ENCODE measurements at regions not wholly inside any gene's neighbourhood (a gene's known extent, or its start where the extent isn't known, plus 50 kb on each side); places are given as distances from the start of the nearest gene placed in this dataset.

GRCh38 chr22:17313626-17314025 is 55.6 kb upstream of the CECR2 start:
- Histone ChIP-seq H3K4me1 (peaks cover 16% of the 10 kb centered on the region), H2AFZ (replicated peaks) (peak overlapping the region; percentile 42), H3F3A (ENCODE audit: low read depth) (peaks cover 10% of the 10 kb centered on the region), H3K27me3 (no peaks in the 10 kb centered on the region), H3K27ac (no peak overlapping the region), H4K20me1 (ENCODE audit: low read depth) (no peaks in the 10 kb centered on the region), H3K9me3 (ENCODE audit: low read depth) (no peaks in the 10 kb centered on the region), H3K36me3 (no peaks in the 10 kb centered on the region), H3K4me2 (no peak overlapping the region), H3K4me3 (no peak overlapping the region), H3K79me2 (ENCODE audit: low read depth) (no peaks in the 10 kb centered on the region), H3K9ac (no peak overlapping the region)
- peaks cover 23% of the 10 kb centered on the region for H3K4me1 Mint-ChIP-seq
- H3K36me3 Mint-ChIP-seq, result no peaks in the 10 kb centered on the region
- no peaks in the 10 kb centered on the region for H3K9me3 Mint-ChIP-seq
- H3K27ac Mint-ChIP-seq, result no peak overlapping the region
- no peak for TF ChIP-seq EZH2 (IDR thresholded peaks at IDR 0.05)
- no peak for TF ChIP-seq CTCF (IDR thresholded peaks at IDR 0.05)
- no peak for TF ChIP-seq EZH2phosphoT487 (IDR thresholded peaks at IDR 0.05)
- no peak overlapping the region for H3K4me3 Mint-ChIP-seq
- DNase-seq (ENCODE audit: low spot score), result no peak
- H3K27me3 Mint-ChIP-seq (ENCODE audit: insufficient read depth, low read depth), result peaks cover 8% of the 10 kb centered on the region

GRCh38 chr22:17307566-17307965 is 61.7 kb upstream of the CECR2 start:
- H3F3A ChIP-seq (ENCODE audit: low read depth), result no peaks in the 10 kb centered on the region
- no peak overlapping the region for H3K4me3 ChIP-seq
- Mint-ChIP-seq H3K27me3 (ENCODE audit: insufficient read depth, low read depth) (peaks cover 10% of the 10 kb centered on the region), H3K4me1 (peaks cover 15% of the 10 kb centered on the region), H3K9me3 (no peaks in the 10 kb centered on the region), H3K27ac (no peak overlapping the region), H3K4me3 (no peak overlapping the region), H3K36me3 (no peaks in the 10 kb centered on the region)
- H3K27me3 ChIP-seq, result no peaks in the 10 kb centered on the region
- no peaks in the 10 kb centered on the region for H3K36me3 ChIP-seq
- H4K20me1 ChIP-seq (ENCODE audit: low read depth), result no peaks in the 10 kb centered on the region
- no peak overlapping the region for H3K9ac ChIP-seq
- DNase-seq (ENCODE audit: low spot score), result no peak
- no peaks in the 10 kb centered on the region for H3K9me3 ChIP-seq (ENCODE audit: low read depth)
- no peak overlapping the region for H3K27ac ChIP-seq
- H3K4me2 ChIP-seq, result no peak overlapping the region
- TF ChIP-seq EZH2phosphoT487 (IDR thresholded peaks at IDR 0.05) (no peak), CTCF (IDR thresholded peaks at IDR 0.05) (no peak), EZH2 (IDR thresholded peaks at IDR 0.05) (no peak)
- no peaks in the 10 kb centered on the region for H3K79me2 ChIP-seq (ENCODE audit: low read depth)
- peaks cover 6% of the 10 kb centered on the region for H3K4me1 ChIP-seq
- peak overlapping the region; percentile 96 for H2AFZ ChIP-seq (replicated peaks)

GRCh38 chr22:17305076-17305475 is 64.2 kb upstream of the CECR2 start:
- H3K36me3 Mint-ChIP-seq, result no peaks in the 10 kb centered on the region
- Histone ChIP-seq H3K36me3 (no peaks in the 10 kb centered on the region), H3K9ac (no peak overlapping the region), H3K4me3 (no peak overlapping the region), H3K79me2 (ENCODE audit: low read depth) (no peaks in the 10 kb centered on the region), H3K27me3 (no peaks in the 10 kb centered on the region), H3K4me1 (peaks cover 6% of the 10 kb centered on the region), H3K9me3 (ENCODE audit: low read depth) (no peaks in the 10 kb centered on the region), H3K4me2 (no peak overlapping the region), H3F3A (ENCODE audit: low read depth) (no peaks in the 10 kb centered on the region), H2AFZ (replicated peaks) (no peak overlapping the region), H3K27ac (no peak overlapping the region), H4K20me1 (ENCODE audit: low read depth) (no peaks in the 10 kb centered on the region)
- no peak overlapping the region for H3K27ac Mint-ChIP-seq
- peaks cover 10% of the 10 kb centered on the region for H3K27me3 Mint-ChIP-seq (ENCODE audit: insufficient read depth, low read depth)
- H3K4me3 Mint-ChIP-seq, result no peak overlapping the region
- H3K4me1 Mint-ChIP-seq, result peaks cover 15% of the 10 kb centered on the region
- DNase-seq (ENCODE audit: low spot score), result no peak
- H3K9me3 Mint-ChIP-seq, result no peaks in the 10 kb centered on the region
- TF ChIP-seq EZH2 (IDR thresholded peaks at IDR 0.05), result no peak

- DNase-seq (ENCODE audit: low spot score), result no peak
- peaks cover 12% of the 10 kb centered on the region for H3K4me1 Mint-ChIP-seq
- Histone ChIP-seq H3K9me3 (ENCODE audit: low read depth) (no peaks in the 10 kb centered on the region), H3K27ac (no peak overlapping the region), H4K20me1 (ENCODE audit: low read depth) (no peaks in the 10 kb centered on the region), H3K4me1 (peaks cover 6% of the 10 kb centered on the region), H3K36me3 (no peaks in the 10 kb centered on the region), H2AFZ (replicated peaks) (no peak overlapping the region), H3K9ac (no peak overlapping the region), H3K27me3 (no peaks in the 10 kb centered on the region), H3K4me2 (no peak overlapping the region), H3K4me3 (no peak overlapping the region), H3F3A (ENCODE audit: low read depth) (no peaks in the 10 kb centered on the region), H3K79me2 (ENCODE audit: low read depth) (no peaks in the 10 kb centered on the region)
- peak overlapping the region; percentile 20 for H3K27ac Mint-ChIP-seq
- peaks cover 7% of the 10 kb centered on the region for H3K27me3 Mint-ChIP-seq (ENCODE audit: insufficient read depth, low read depth)
- no peak for TF ChIP-seq CTCF (IDR thresholded peaks at IDR 0.05)
- no peaks in the 10 kb centered on the region for H3K36me3 Mint-ChIP-seq
- peaks cover 6% of the 10 kb centered on the region for H3K9me3 Mint-ChIP-seq
- no peak overlapping the region for H3K4me3 Mint-ChIP-seq
Observed at GRCh38 chr22:17303840-17304779, 65.2 kb upstream of the CECR2 start.

All from neural progenitor cell (in vitro differentiated cells).